Activated CD8-positive, alpha-beta memory T cell treated with anti-CD3 and anti-CD28 coated beads, Interleukin-2, amount 50 U/mL, for 48 hours (primary cell): ENCODE measurements at regions not wholly inside any gene's neighbourhood (a gene's known extent, or its start where the extent isn't known, plus 50 kb on each side); places are given as distances from the start of the nearest gene placed in this dataset.
"Not testable (repeated sequence)": the region's sequence is repeated elsewhere in the genome, so short reads cannot be mapped to it uniquely, and the experiment has no call there.

Experiments used
- DNase-seq: peaks from one replicate; pipeline ENCODE4 v3.0.0-alpha.2; 2020

DNA sequence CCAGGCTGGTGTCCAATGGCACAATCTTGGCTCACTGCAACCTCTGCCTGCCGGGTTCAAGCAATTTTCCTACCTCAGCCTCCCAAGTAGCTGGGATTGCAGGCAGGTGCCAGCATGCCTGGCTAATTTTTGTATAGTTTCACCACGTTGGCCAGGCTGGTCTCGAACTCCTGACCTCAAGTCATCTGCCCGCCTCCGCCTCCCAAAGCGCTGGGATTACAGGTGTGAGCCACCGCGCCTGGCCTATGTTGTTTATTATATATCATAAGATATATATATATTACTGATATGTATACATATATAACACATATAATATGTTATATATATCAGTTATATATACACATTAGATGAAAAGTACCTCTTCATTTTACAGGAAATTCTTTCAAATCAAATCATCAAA is 914.7 kb downstream of the FOXD4L5 start:
- DNase-seq = peak; percentile 52

GRCh38 chr9:64369644-64370043 is 915.4 kb downstream of the FOXD4L5 start:
- DNase-seq = not testable (repeated sequence)

GRCh38 chr9:64369114-64369513 is 915.9 kb downstream of the FOXD4L5 start:
- DNase-seq = peak; percentile 88

- not testable (repeated sequence) for DNase-seq
Measured at GRCh38 chr9:64368644-64368942, 916.4 kb downstream of the FOXD4L5 start.

GRCh38 chr9:64367826-64368643 is 917.0 kb downstream of the FOXD4L5 start:
- DNase-seq = not testable (repeated sequence)
